Body of pancreas (tissue), 4 donors: ENCODE measurements at regions not wholly inside any gene's neighbourhood (a gene's known extent, or its start where the extent isn't known, plus 50 kb on each side); places are given as distances from the start of the nearest gene placed in this dataset.

ENCODE experiments used
- CTCF ChIP-seq, 7 experiments: fragments of 450-650 bp in 4 of 7; fragments of 200-600 bp in 3 of 7; sonication (generic) in 3 of 7; IDR thresholded peaks; one replicate each; pipeline ENCODE4 v1.5.1; 2016 to 2019; ENCODE audit warnings: antibody characterized with exemption in 7 of 7
- POLR2A ChIP-seq, 3 donors: fragments of 450-650 bp; IDR thresholded peaks; one replicate each; pipeline ENCODE4 v1.6.1; 2016; ENCODE audit warnings: antibody characterized with exemption in 3 of 3, mild to moderate bottlenecking in 2 of 3

- TF ChIP-seq CTCF (IDR thresholded peaks at IDR 0.05) (no peak), POLR2A (IDR thresholded peaks at IDR 0.05) (no peak)
These were observed 553.0 kb upstream of the GRAMD2B start for GRCh38 chr5:125870256-125870655.
